Panc1 (cell line): ENCODE measurements at regions not wholly inside any gene's neighbourhood (a gene's known extent, or its start where the extent isn't known, plus 50 kb on each side); places are given as distances from the start of the nearest gene placed in this dataset.

Source experiments
- ATAC-seq: fragments of 200-7000 bp; cut with Tn5 transposase; 2 replicates; pipeline ENCODE4 v1.9.1; 2020; ENCODE audit warnings: mild to moderate bottlenecking, moderate library complexity
- BruUV-seq: library from RNA; stranded (reverse); fragments of 400-500 nt; replicated peaks from 2 replicates; lab custom pipeline; 2021; lab: Mats Ljungman, UMichigan
- CTCF ChIA-PET: fragments of 300-600 bp; sonication (Branson Sonifier 250); formaldehyde crosslinking; loops from one replicate; lab custom pipeline; 2022; ENCODE audit warnings: antibody characterized with exemption; lab: Charles Lee
- POLR2A ChIA-PET: fragments of 300-600 bp; sonication (Branson Sonifier 250); formaldehyde crosslinking; loops from one replicate; lab custom pipeline; 2022; ENCODE audit warnings: antibody characterized with exemption; lab: Charles Lee
- DNase-seq: peaks from one replicate; pipeline ENCODE4 v3.0.0-alpha.2; 2010; ENCODE audit warnings: low read depth, low spot score
- H3K27ac ChIP-seq: 2 replicates; pipeline ENCODE4 v1.5.1; 2011; ENCODE audit warnings: mild to moderate bottlenecking, low read length, inconsistent platforms
- H3K27me3 ChIP-seq: fragments of 200-500 bp; sonication (Bioruptor generic); 2 replicates; pipeline ENCODE4 v1.6.0; 2014; ENCODE audit warnings: low read length, inconsistent platforms; ENCODE audit not compliant: control insufficient read depth, insufficient read depth
- H3K36me3 ChIP-seq: fragments of 200-500 bp; sonication (Bioruptor generic); 2 replicates; pipeline ENCODE4 v1.5.1; 2014; ENCODE audit warnings: inconsistent platforms, mild to moderate bottlenecking, low read length, moderate library complexity; ENCODE audit not compliant: control insufficient read depth, insufficient read depth
- H3K4me1 ChIP-seq: 2 replicates; pipeline ENCODE4 v1.5.1; 2011; ENCODE audit warnings: inconsistent platforms, mild to moderate bottlenecking, low read length, moderate library complexity; ENCODE audit not compliant: control insufficient read depth, insufficient read depth
- H3K4me3 ChIP-seq, 2 experiments: 2 replicates each; pipeline ENCODE4 v1.5.1; 2011 to 2012; ENCODE audit warnings: low read depth in 2 of 2, low read length in 2 of 2, mild to moderate bottlenecking in 2 of 2, inconsistent platforms in 1 of 2, moderate library complexity in 1 of 2
- H3K9me3 ChIP-seq: fragments of 200-500 bp; sonication (Bioruptor generic); 2 replicates; pipeline ENCODE4 v1.5.1; 2014; ENCODE audit warnings: low read depth, mild to moderate bottlenecking, inconsistent platforms, low read length, moderate library complexity; ENCODE audit not compliant: control insufficient read depth, insufficient read depth
- CTCF ChIP-seq: fragments of 450-650 bp; IDR thresholded peaks from 2 replicates; pipeline ENCODE4 v1.5.1; 2017; ENCODE audit warnings: mild to moderate bottlenecking
- POLR2AphosphoS5 ChIP-seq: IDR thresholded peaks from 2 replicates; pipeline ENCODE4 v1.6.1; 2012; ENCODE audit warnings: mild to moderate bottlenecking, low read depth, low read length, moderate library complexity
- SIN3A ChIP-seq: IDR thresholded peaks from 2 replicates; pipeline ENCODE4 v1.6.1; 2012; ENCODE audit warnings: low read depth, mild to moderate bottlenecking, low read length, moderate library complexity, borderline replicate concordance; ENCODE audit not compliant: insufficient read depth
- TCF7L2 ChIP-seq: IDR thresholded peaks from 2 replicates; pipeline ENCODE4 v1.6.1; 2011; ENCODE audit warnings: mild to moderate bottlenecking, low read depth, low read length, inconsistent platforms
- in situ Hi-C: cut with HindIII; loops from 2 replicates; pipeline ENCODE4 v1.10.0; 2016; ENCODE audit warnings: low sequenced_read_pairs, low pct_unique_long_range_greater_than_20kb
- intact Hi-C: fragments of 100-400 bp; cut with micrococcal nuclease; formaldehyde crosslinking; loops from one replicate; pipeline ENCODE4 v1.10.0; 2022; ENCODE audit not compliant: unreplicated experiment
- TF ChIP-seq, protein P1 (sequence below), 2 experiments: IDR thresholded peaks; 2 replicates each; pipeline ENCODE4 v1.6.1; 2011 to 2012; ENCODE audit warnings: low read depth in 2 of 2, control low read depth in 1 of 2, low read length in 1 of 2, mild to moderate bottlenecking in 1 of 2, moderate library complexity in 1 of 2; ENCODE audit not compliant: insufficient read depth in 1 of 2

- Histone ChIP-seq H3K27ac (no peak overlapping the region), H3K4me3 (no peak overlapping the region), H3K27me3 (no peaks in the 10 kb centered on the region), H3K9me3 (no peaks in the 10 kb centered on the region), H3K4me1 (peaks cover 12% of the 10 kb centered on the region), H3K36me3 (no peaks in the 10 kb centered on the region)
- ATAC-seq = no peak
- ChIA-PET POLR2A (no interaction called here), CTCF (no interaction called here)
- no peak for TF ChIP-seq CTCF
- TF ChIP-seq SIN3A = no peak
- no peak for TF ChIP-seq POLR2AphosphoS5
- TF ChIP-seq, protein P1, sequence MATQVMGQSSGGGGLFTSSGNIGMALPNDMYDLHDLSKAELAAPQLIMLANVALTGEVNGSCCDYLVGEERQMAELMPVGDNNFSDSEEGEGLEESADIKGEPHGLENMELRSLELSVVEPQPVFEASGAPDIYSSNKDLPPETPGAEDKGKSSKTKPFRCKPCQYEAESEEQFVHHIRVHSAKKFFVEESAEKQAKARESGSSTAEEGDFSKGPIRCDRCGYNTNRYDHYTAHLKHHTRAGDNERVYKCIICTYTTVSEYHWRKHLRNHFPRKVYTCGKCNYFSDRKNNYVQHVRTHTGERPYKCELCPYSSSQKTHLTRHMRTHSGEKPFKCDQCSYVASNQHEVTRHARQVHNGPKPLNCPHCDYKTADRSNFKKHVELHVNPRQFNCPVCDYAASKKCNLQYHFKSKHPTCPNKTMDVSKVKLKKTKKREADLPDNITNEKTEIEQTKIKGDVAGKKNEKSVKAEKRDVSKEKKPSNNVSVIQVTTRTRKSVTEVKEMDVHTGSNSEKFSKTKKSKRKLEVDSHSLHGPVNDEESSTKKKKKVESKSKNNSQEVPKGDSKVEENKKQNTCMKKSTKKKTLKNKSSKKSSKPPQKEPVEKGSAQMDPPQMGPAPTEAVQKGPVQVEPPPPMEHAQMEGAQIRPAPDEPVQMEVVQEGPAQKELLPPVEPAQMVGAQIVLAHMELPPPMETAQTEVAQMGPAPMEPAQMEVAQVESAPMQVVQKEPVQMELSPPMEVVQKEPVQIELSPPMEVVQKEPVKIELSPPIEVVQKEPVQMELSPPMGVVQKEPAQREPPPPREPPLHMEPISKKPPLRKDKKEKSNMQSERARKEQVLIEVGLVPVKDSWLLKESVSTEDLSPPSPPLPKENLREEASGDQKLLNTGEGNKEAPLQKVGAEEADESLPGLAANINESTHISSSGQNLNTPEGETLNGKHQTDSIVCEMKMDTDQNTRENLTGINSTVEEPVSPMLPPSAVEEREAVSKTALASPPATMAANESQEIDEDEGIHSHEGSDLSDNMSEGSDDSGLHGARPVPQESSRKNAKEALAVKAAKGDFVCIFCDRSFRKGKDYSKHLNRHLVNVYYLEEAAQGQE (IDR thresholded peaks at IDR 0.05; ENCODE audit: insufficient read depth in 1 of 2, low read depth in 2 of 2, low read length in 1 of 2) = no peak
- no peak for TF ChIP-seq TCF7L2
- DNase-seq = no peak
- BruUV-seq = no TSS peak
- intact Hi-C loops = no loop called here
- in situ Hi-C loops = no loop called here
These were observed 125.9 kb upstream of the HES1 start for GRCh38 chr3:194009892-194010533.

- Histone ChIP-seq H3K36me3 (no peaks in the 10 kb centered on the region), H3K9me3 (no peaks in the 10 kb centered on the region), H3K27me3 (no peaks in the 10 kb centered on the region), H3K4me3 (no peak overlapping the region), H3K27ac (no peak overlapping the region), H3K4me1 (no peaks in the 10 kb centered on the region)
- CTCF ChIA-PET = no interaction called here
- no TSS peak for BruUV-seq
- in situ Hi-C loops = no loop called here
- no peak for ATAC-seq
- intact Hi-C loops = no loop called here
- TF ChIP-seq, protein P1 (IDR thresholded peaks at IDR 0.05; ENCODE audit: insufficient read depth in 1 of 2, low read depth in 2 of 2, low read length in 1 of 2) = no peak
- TF ChIP-seq SIN3A (no peak), POLR2AphosphoS5 (no peak), CTCF (no peak), TCF7L2 (no peak)
- no peak for DNase-seq
- POLR2A ChIA-PET = no interaction called here
These were observed 124.1 kb upstream of the HES1 start for GRCh38 chr3:194011807-194012206.
